WTC11 (cell line): ENCODE measurements at regions not wholly inside any gene's neighbourhood (a gene's known extent, or its start where the extent isn't known, plus 50 kb on each side); places are given as distances from the start of the nearest gene placed in this dataset.

Experiments used
- ATAC-seq: fragments of 200-7000 bp; cut with Tn5 transposase; 2 replicates; pipeline ENCODE4 v1.10.0; 2021; ENCODE audit warnings: mild to moderate bottlenecking, moderate library complexity
- CTCF ChIA-PET: fragments of 300-600 bp; sonication (Branson Sonifier 250); formaldehyde crosslinking; loops from one replicate; lab custom pipeline; 2021; ENCODE audit warnings: antibody characterized with exemption; lab: Charles Lee
- POLR2A ChIA-PET: fragments of 350-600 bp; sonication (Branson Sonifier 250); formaldehyde crosslinking; loops from one replicate; lab custom pipeline; 2021; ENCODE audit warnings: antibody characterized with exemption; lab: Charles Lee
- DNase-seq: peaks from one replicate; pipeline ENCODE4 v3.0.0; 2021; ENCODE audit warnings: low spot score
- H3K27ac Mint-ChIP-seq: 2 replicates; pipeline ENCODE4 v1.8.0; 2021; ENCODE audit warnings: mixed read lengths
- H3K27me3 Mint-ChIP-seq: 2 replicates; pipeline ENCODE4 v1.8.0; 2021; ENCODE audit warnings: low read depth, mild to moderate bottlenecking, moderate library complexity, mixed read lengths
- H3K36me3 Mint-ChIP-seq: 2 replicates; pipeline ENCODE4 v1.8.0; 2021; ENCODE audit warnings: mixed read lengths
- H3K4me1 Mint-ChIP-seq: 2 replicates; pipeline ENCODE4 v1.8.0; 2022; ENCODE audit warnings: mixed read lengths
- H3K4me3 Mint-ChIP-seq: 2 replicates; pipeline ENCODE4 v1.8.0; 2021; ENCODE audit warnings: mild to moderate bottlenecking, moderate library complexity, mixed read lengths
- H3K9me3 Mint-ChIP-seq: 2 replicates; pipeline ENCODE4 v1.8.0; 2021; ENCODE audit warnings: mixed read lengths
- ESRRA ChIP-seq: sonication (generic); formaldehyde crosslinking; IDR thresholded peaks from 2 replicates; pipeline ENCODE4 v1.8.1; 2022; ENCODE audit warnings: mild to moderate bottlenecking, missing genetic modification reagents, borderline replicate concordance
- FOXK1 ChIP-seq: sonication (generic); formaldehyde crosslinking; IDR thresholded peaks from 2 replicates; pipeline ENCODE4 v1.8.0; 2022; ENCODE audit warnings: mild to moderate bottlenecking, moderate library complexity, missing genetic modification reagents
- GABPB1 ChIP-seq: sonication (generic); formaldehyde crosslinking; IDR thresholded peaks from 2 replicates; pipeline ENCODE4 v1.8.1; 2023; ENCODE audit warnings: mild to moderate bottlenecking, missing genetic modification reagents
- GRHL2 ChIP-seq: fragments of 250-450 bp; sonication (Bioruptor Pico); IDR thresholded peaks from 2 replicates; pipeline ENCODE4 v1.8.0; 2022; ENCODE audit warnings: mild to moderate bottlenecking, moderate library complexity; ENCODE audit not compliant: insufficient replicate concordance, severe bottlenecking
- IRF2 ChIP-seq: sonication (generic); formaldehyde crosslinking; IDR thresholded peaks from 2 replicates; pipeline ENCODE4 v1.8.0; 2022; ENCODE audit warnings: low read depth, missing genetic modification reagents, borderline replicate concordance
- NR3C1 ChIP-seq: sonication (generic); formaldehyde crosslinking; conservative IDR thresholded peaks from 2 replicates; pipeline ENCODE4 v1.8.1; 2023; ENCODE audit warnings: low read depth, mild to moderate bottlenecking, missing genetic modification reagents
- SMAD4 ChIP-seq: sonication (generic); formaldehyde crosslinking; IDR thresholded peaks from 2 replicates; pipeline ENCODE4 v1.8.0; 2022; ENCODE audit warnings: mild to moderate bottlenecking, missing genetic modification reagents
- SP1 ChIP-seq: sonication (generic); formaldehyde crosslinking; conservative IDR thresholded peaks from 2 replicates; pipeline ENCODE4 v1.8.1; 2022; ENCODE audit warnings: missing genetic modification reagents
- ZNF396 ChIP-seq: fragments of 250-450 bp; sonication (Bioruptor Pico); IDR thresholded peaks from 2 replicates; pipeline ENCODE4 v1.8.0; 2021; ENCODE audit warnings: mild to moderate bottlenecking, moderate library complexity, borderline replicate concordance
- ZNF416 ChIP-seq: fragments of 250-450 bp; sonication (Bioruptor Pico); IDR thresholded peaks from 2 replicates; pipeline ENCODE4 v1.9.0; 2021; ENCODE audit warnings: mild to moderate bottlenecking, inconsistent platforms
- ZNF423 ChIP-seq: fragments of 250-450 bp; sonication (Bioruptor Pico); IDR thresholded peaks from 2 replicates; pipeline ENCODE4 v2.1.2; 2022; ENCODE audit warnings: mild to moderate bottlenecking, moderate library complexity
- TF ChIP-seq, protein P1 (sequence below): fragments of 250-450 bp; sonication (Bioruptor Pico); IDR thresholded peaks from 2 replicates; pipeline ENCODE4 v1.9.0; 2021; ENCODE audit warnings: mild to moderate bottlenecking, borderline replicate concordance
- TF ChIP-seq, protein P2 (sequence below): sonication (generic); formaldehyde crosslinking; IDR thresholded peaks from 2 replicates; pipeline ENCODE4 v1.8.1; 2022; ENCODE audit warnings: mild to moderate bottlenecking, moderate library complexity, missing genetic modification reagents
- TF ChIP-seq, protein P3 (sequence below): sonication (generic); formaldehyde crosslinking; IDR thresholded peaks from 2 replicates; pipeline ENCODE4 v1.8.1; 2023; ENCODE audit warnings: mild to moderate bottlenecking, missing genetic modification reagents
- TF ChIP-seq, protein P4 (sequence below): sonication (generic); formaldehyde crosslinking; IDR thresholded peaks from 2 replicates; pipeline ENCODE4 v1.8.0; 2022; ENCODE audit warnings: mild to moderate bottlenecking, missing genetic modification reagents
- TF ChIP-seq, protein P5 (sequence below): sonication (generic); formaldehyde crosslinking; IDR thresholded peaks from 2 replicates; pipeline ENCODE4 v1.8.0; 2023; ENCODE audit warnings: missing genetic modification reagents, mild to moderate bottlenecking, borderline replicate concordance
- TF ChIP-seq, protein P6 (sequence below): sonication (generic); formaldehyde crosslinking; conservative IDR thresholded peaks from 2 replicates; pipeline ENCODE4 v1.8.1; 2022; ENCODE audit warnings: mild to moderate bottlenecking, missing genetic modification reagents
- TF ChIP-seq, protein P7 (sequence below): sonication (generic); formaldehyde crosslinking; IDR thresholded peaks from 2 replicates; pipeline ENCODE4 v1.8.1; 2022; ENCODE audit warnings: low read depth, mild to moderate bottlenecking, moderate library complexity, missing genetic modification reagents, borderline replicate concordance

DNA sequence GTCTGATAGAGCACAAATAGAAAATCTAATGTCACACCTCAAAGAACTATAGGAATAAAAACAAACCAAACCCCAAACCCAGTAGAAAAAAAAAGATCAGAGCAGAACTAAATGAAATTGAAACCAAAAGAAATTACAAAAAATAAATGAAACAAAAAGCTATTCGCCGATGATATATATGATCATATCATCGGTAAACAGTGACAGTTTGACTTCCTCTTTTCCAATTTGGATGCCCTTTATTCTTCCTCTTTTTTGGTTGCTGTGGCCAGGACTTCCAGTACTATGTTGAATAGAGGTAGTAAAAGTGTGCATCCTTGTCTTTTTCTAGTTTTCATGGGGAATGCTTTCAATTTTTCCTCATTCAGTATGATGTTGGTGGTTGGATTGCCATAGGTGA is 215.3 kb upstream of the AR start:
- DNase-seq (no peak), ATAC-seq (no peak)
- ChIA-PET POLR2A (no interaction called here), CTCF (no interaction called here)
- Mint-ChIP-seq H3K36me3 (no peaks in the 10 kb centered on the region), H3K4me3 (no peak overlapping the region), H3K9me3 (no peaks in the 10 kb centered on the region; the same call in 1 of the 2 replicates), H3K27me3 (no peaks in the 10 kb centered on the region), H3K4me1 (no peaks in the 10 kb centered on the region), H3K27ac (no peak overlapping the region)
- TF ChIP-seq, protein P1, sequence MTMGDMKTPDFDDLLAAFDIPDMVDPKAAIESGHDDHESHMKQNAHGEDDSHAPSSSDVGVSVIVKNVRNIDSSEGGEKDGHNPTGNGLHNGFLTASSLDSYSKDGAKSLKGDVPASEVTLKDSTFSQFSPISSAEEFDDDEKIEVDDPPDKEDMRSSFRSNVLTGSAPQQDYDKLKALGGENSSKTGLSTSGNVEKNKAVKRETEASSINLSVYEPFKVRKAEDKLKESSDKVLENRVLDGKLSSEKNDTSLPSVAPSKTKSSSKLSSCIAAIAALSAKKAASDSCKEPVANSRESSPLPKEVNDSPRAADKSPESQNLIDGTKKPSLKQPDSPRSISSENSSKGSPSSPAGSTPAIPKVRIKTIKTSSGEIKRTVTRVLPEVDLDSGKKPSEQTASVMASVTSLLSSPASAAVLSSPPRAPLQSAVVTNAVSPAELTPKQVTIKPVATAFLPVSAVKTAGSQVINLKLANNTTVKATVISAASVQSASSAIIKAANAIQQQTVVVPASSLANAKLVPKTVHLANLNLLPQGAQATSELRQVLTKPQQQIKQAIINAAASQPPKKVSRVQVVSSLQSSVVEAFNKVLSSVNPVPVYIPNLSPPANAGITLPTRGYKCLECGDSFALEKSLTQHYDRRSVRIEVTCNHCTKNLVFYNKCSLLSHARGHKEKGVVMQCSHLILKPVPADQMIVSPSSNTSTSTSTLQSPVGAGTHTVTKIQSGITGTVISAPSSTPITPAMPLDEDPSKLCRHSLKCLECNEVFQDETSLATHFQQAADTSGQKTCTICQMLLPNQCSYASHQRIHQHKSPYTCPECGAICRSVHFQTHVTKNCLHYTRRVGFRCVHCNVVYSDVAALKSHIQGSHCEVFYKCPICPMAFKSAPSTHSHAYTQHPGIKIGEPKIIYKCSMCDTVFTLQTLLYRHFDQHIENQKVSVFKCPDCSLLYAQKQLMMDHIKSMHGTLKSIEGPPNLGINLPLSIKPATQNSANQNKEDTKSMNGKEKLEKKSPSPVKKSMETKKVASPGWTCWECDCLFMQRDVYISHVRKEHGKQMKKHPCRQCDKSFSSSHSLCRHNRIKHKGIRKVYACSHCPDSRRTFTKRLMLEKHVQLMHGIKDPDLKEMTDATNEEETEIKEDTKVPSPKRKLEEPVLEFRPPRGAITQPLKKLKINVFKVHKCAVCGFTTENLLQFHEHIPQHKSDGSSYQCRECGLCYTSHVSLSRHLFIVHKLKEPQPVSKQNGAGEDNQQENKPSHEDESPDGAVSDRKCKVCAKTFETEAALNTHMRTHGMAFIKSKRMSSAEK, result no peak
- TF ChIP-seq, protein P2, sequence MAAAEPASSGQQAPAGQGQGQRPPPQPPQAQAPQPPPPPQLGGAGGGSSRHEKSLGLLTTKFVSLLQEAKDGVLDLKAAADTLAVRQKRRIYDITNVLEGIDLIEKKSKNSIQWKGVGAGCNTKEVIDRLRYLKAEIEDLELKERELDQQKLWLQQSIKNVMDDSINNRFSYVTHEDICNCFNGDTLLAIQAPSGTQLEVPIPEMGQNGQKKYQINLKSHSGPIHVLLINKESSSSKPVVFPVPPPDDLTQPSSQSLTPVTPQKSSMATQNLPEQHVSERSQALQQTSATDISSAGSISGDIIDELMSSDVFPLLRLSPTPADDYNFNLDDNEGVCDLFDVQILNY (CRISPR knock-in tag), result no peak
- TF ChIP-seq ZNF416 (CRISPR knock-in tag) (no peak), ZNF396 (CRISPR knock-in tag) (no peak), NR3C1 (CRISPR knock-in tag) (no peak), IRF2 (CRISPR knock-in tag) (no peak), SP1 (CRISPR knock-in tag) (no peak)
- TF ChIP-seq, protein P3, sequence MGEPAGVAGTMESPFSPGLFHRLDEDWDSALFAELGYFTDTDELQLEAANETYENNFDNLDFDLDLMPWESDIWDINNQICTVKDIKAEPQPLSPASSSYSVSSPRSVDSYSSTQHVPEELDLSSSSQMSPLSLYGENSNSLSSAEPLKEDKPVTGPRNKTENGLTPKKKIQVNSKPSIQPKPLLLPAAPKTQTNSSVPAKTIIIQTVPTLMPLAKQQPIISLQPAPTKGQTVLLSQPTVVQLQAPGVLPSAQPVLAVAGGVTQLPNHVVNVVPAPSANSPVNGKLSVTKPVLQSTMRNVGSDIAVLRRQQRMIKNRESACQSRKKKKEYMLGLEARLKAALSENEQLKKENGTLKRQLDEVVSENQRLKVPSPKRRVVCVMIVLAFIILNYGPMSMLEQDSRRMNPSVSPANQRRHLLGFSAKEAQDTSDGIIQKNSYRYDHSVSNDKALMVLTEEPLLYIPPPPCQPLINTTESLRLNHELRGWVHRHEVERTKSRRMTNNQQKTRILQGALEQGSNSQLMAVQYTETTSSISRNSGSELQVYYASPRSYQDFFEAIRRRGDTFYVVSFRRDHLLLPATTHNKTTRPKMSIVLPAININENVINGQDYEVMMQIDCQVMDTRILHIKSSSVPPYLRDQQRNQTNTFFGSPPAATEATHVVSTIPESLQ (CRISPR knock-in tag), result no peak
- TF ChIP-seq, protein P4, sequence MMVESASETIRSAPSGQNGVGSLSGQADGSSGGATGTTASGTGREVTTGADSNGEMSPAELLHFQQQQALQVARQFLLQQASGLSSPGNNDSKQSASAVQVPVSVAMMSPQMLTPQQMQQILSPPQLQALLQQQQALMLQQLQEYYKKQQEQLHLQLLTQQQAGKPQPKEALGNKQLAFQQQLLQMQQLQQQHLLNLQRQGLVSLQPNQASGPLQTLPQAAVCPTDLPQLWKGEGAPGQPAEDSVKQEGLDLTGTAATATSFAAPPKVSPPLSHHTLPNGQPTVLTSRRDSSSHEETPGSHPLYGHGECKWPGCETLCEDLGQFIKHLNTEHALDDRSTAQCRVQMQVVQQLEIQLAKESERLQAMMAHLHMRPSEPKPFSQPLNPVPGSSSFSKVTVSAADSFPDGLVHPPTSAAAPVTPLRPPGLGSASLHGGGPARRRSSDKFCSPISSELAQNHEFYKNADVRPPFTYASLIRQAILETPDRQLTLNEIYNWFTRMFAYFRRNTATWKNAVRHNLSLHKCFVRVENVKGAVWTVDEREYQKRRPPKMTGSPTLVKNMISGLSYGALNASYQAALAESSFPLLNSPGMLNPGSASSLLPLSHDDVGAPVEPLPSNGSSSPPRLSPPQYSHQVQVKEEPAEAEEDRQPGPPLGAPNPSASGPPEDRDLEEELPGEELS (CRISPR knock-in tag), result no peak
- TF ChIP-seq, protein P5, sequence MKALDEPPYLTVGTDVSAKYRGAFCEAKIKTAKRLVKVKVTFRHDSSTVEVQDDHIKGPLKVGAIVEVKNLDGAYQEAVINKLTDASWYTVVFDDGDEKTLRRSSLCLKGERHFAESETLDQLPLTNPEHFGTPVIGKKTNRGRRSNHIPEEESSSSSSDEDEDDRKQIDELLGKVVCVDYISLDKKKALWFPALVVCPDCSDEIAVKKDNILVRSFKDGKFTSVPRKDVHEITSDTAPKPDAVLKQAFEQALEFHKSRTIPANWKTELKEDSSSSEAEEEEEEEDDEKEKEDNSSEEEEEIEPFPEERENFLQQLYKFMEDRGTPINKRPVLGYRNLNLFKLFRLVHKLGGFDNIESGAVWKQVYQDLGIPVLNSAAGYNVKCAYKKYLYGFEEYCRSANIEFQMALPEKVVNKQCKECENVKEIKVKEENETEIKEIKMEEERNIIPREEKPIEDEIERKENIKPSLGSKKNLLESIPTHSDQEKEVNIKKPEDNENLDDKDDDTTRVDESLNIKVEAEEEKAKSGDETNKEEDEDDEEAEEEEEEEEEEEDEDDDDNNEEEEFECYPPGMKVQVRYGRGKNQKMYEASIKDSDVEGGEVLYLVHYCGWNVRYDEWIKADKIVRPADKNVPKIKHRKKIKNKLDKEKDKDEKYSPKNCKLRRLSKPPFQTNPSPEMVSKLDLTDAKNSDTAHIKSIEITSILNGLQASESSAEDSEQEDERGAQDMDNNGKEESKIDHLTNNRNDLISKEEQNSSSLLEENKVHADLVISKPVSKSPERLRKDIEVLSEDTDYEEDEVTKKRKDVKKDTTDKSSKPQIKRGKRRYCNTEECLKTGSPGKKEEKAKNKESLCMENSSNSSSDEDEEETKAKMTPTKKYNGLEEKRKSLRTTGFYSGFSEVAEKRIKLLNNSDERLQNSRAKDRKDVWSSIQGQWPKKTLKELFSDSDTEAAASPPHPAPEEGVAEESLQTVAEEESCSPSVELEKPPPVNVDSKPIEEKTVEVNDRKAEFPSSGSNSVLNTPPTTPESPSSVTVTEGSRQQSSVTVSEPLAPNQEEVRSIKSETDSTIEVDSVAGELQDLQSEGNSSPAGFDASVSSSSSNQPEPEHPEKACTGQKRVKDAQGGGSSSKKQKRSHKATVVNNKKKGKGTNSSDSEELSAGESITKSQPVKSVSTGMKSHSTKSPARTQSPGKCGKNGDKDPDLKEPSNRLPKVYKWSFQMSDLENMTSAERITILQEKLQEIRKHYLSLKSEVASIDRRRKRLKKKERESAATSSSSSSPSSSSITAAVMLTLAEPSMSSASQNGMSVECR (CRISPR knock-in tag), result no peak

DNA sequence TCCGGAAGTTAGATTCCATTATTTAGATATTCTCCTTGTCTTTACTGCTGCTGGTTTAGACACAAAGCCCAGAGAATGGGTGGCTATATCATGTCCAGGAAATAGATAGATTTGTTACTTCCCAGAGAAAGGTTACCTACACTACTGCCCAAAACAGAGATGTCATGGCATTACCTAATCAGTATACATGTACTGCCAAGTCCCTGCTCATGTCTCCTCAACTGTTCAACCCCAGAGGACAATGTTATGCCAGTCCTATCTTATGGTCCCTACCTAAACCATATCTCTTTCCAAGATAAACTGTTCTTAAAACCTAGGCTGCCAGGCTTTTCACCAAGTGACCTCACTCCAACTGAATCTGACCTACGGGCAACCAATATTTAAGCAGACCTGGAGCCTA is 209.5 kb upstream of the AR start:
- CTCF ChIA-PET, result no interaction called here
- POLR2A ChIA-PET, result no interaction called here
- no peaks in the 10 kb centered on the region for H3K9me3 Mint-ChIP-seq
- TF ChIP-seq, protein P6, sequence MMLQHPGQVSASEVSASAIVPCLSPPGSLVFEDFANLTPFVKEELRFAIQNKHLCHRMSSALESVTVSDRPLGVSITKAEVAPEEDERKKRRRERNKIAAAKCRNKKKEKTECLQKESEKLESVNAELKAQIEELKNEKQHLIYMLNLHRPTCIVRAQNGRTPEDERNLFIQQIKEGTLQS, result no peak
- TF ChIP-seq GABPB1 (CRISPR knock-in tag), result no peak
- TF ChIP-seq ESRRA (CRISPR knock-in tag), result no peak
- TF ChIP-seq ZNF423 (CRISPR knock-in tag), result no peak
- no peak for TF ChIP-seq GRHL2
- TF ChIP-seq SMAD4 (CRISPR knock-in tag), result no peak
- TF ChIP-seq, protein P7, sequence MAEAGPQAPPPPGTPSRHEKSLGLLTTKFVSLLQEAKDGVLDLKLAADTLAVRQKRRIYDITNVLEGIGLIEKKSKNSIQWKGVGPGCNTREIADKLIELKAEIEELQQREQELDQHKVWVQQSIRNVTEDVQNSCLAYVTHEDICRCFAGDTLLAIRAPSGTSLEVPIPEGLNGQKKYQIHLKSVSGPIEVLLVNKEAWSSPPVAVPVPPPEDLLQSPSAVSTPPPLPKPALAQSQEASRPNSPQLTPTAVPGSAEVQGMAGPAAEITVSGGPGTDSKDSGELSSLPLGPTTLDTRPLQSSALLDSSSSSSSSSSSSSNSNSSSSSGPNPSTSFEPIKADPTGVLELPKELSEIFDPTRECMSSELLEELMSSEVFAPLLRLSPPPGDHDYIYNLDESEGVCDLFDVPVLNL (CRISPR knock-in tag), result no peak
- no peak for TF ChIP-seq FOXK1 (CRISPR knock-in tag)
- TF ChIP-seq, protein P3 (CRISPR knock-in tag), result no peak

More for the DNA sequence above, 209.5 kb upstream of the AR start:
- H3K4me1 Mint-ChIP-seq, result no peaks in the 10 kb centered on the region
- no peak for DNase-seq
- H3K27me3 Mint-ChIP-seq, result no peaks in the 10 kb centered on the region
- no peak for ATAC-seq
- no peak overlapping the region for H3K27ac Mint-ChIP-seq
- H3K36me3 Mint-ChIP-seq, result no peaks in the 10 kb centered on the region
- no peak overlapping the region for H3K4me3 Mint-ChIP-seq
